ENCODE measurements at regions not wholly inside any gene's neighbourhood (a gene's known extent, or its start where the extent isn't known, plus 50 kb on each side); places are given as distances from the start of the nearest gene placed in this dataset.

DNA sequence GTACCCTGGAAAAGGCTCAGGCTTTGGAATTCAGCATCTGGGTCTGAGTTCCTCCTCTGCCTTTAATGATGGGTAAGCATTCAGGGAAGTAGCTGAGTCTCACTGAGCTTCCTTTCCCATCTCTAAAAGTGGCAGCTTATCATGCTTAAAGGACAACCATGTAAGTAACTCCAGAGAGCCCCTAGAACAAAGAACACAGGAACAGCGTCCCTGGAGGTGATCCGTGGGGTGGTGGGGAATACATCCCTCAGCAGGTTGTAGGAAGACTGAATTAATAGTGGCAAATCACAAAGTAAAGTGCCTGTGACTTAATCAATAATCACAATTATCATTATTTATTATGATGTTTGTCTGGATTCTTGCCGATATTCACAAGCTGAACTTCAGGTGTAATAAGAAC lies 114.7 kb upstream of the ISX start:
- DNase-seq (ENCODE audit: insufficient read length, low spot score) (no peak), FAIRE-seq (no peak)

GRCh38 chr22:34960005-34960404 lies 106.0 kb upstream of the ISX start:
- FAIRE-seq (no peak), DNase-seq (ENCODE audit: insufficient read length, low spot score) (no peak)

DNA sequence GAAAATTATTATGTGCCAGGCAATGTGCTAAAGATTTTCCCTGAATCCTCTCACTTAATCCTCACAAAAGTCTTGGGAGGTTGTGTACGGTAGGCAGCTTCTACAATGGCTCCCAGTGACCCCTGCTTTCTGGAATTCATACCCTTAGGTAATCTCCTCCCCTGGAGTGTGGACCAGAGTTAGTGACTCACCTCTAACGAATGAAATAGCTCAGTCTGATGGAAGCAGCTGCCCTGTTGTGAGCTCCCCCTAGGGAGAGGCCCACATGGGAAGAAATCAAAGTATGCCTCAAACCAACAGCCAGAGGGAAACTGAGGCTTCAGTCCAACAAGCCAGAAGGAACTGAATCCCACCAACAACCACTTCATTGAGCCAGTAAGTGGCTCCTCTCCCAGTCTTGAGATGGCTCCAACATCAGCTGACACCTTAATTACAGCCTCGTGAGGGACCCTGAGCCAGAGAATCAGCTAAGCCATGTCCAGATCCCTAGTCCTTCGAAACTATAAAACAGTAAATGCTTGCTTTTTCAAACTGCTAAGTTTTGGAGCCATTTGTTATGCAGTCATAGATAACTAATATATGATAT lies 98.9 kb upstream of the ISX start:
- DNase-seq (ENCODE audit: insufficient read length, low spot score) = peak; percentile 2
- FAIRE-seq = no peak

DNA sequence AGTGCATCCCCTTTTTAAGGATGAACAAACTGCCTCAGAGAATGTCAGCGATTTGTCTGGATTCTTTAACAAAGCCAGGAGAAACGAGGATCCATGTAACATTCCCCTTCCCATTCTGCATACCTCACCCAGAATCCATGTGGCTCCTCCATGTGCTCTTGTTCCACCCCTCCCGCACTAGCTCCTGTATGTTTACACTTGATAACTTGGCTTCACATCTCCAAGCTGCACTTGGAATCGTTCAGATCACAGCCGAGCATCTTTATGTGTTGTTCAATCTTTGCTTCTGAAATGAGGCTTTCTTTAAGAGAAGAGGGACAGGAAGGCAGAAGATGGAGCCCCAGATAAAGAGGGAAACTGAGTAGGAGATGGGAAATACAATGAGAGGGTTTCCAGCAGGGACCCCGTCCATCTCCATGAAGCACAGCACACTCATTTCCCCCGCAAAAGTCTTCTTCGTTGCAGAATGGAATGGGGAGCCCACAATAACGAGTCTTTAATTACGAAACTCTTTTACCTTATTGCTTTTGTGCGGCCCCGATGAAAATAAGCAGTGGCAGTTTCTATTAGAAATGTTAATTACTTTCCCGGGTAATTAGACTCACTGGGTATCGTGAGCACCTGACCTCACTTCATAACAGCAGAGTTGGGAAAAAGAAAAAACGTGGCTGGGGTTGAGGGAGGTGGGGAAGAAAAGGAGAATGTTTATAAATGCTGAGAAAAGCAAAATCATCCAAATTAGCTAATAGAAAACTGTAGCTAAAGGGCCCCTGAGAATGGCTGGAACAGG lies 96.8 kb upstream of the ISX start:
- no peak for DNase-seq (ENCODE audit: insufficient read length, low spot score)
- FAIRE-seq = no peak

GRCh38 chr22:34971456-34971855 lies 94.5 kb upstream of the ISX start:
- no peak for DNase-seq (ENCODE audit: insufficient read length, low spot score)
- FAIRE-seq = no peak

- FAIRE-seq (no peak), DNase-seq (ENCODE audit: insufficient read length, low spot score) (no peak)
Observed at GRCh38 chr22:34972191-34972897, 93.6 kb upstream of the ISX start.

GRCh38 chr22:34973016-34973415 lies 92.9 kb upstream of the ISX start:
- DNase-seq (ENCODE audit: insufficient read length, low spot score) (no peak), FAIRE-seq (no peak)

- no peak for DNase-seq (ENCODE audit: insufficient read length, low spot score)
- FAIRE-seq = no peak
Observed at GRCh38 chr22:34973926-34974325, 92.0 kb upstream of the ISX start.

DNA sequence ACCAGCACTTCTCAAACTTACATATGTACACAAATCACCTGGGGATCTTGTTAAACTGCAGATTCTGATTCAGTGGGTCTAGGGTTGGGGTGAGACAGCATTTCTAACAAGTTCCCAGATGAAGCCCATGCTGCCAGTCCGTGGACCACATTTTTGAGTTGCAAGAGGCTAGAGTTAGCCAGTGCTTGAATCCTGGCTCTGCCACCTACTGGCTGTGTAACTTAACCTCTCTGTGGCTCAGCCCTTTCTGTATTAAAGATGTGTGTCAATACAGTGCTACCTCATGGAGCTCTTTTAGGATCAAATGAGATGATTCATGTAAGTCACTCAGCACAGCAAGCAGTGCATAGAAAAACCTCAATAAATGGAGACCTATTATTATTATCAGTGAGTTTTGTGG lies 90.2 kb upstream of the ISX start:
- FAIRE-seq (no peak), DNase-seq (ENCODE audit: insufficient read length, low spot score) (no peak)

DNA sequence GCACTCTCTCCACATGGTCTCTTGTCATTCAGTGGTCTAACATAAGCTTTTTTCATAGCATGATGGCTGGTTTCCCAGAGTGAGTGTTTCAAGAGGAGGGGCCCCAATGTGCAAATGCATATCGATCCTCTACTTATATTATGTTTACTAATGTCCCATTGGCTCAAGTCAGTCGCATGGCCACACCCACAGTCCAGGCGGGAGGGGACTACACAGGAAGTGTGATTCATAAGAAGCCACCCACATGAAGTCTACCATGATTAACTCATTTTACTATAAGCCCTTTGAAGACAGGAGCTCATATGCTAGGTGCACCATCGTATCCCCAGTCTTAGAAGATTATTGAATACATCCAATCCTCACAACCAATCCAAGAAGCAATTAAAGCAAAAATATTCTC lies 89.5 kb upstream of the ISX start:
- FAIRE-seq (no peak), DNase-seq (ENCODE audit: insufficient read length, low spot score) (no peak)

DNA sequence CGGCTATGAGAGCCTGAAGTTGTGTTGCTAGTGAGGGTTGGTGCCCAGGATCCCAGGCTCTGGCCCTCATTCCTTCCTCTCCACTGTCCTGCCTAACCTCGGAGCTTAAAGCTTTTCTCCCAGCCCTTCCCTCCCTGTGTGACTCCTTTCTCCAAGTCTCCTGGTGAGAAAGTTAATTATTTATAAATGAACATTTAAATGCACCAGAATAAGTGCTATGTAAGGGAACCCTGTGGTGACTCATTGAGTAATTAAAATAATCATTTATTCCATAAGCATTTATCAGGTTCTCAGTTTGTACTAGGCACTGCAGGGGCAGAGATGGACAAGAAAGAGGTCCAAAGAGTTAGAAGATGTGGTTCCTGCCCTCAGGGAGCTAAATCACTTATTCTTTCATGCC lies 89.1 kb upstream of the ISX start:
- FAIRE-seq = no peak
- no peak for DNase-seq (ENCODE audit: insufficient read length, low spot score)

DNA sequence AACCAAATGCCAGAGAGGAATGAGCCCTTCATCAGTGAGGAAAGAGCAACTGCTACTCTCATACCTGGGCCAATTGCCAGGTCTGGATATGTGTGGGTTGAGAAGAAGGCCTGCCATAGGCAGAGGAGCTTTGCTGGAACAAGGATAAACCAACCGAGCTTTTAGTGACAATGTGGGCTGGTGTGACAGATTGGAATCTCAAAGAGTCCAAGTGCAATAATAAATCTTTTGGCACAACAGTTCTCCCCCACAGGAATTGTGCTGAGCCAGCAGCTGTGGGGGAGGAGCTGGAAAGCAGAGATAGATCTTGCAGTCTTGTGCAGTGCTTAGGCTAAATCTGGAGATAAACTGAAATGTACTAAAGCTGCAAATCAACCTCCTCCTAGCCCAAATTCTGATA lies 79.4 kb upstream of the ISX start:
- no peak for FAIRE-seq
- no peak for DNase-seq (ENCODE audit: insufficient read length, low spot score)

DNA sequence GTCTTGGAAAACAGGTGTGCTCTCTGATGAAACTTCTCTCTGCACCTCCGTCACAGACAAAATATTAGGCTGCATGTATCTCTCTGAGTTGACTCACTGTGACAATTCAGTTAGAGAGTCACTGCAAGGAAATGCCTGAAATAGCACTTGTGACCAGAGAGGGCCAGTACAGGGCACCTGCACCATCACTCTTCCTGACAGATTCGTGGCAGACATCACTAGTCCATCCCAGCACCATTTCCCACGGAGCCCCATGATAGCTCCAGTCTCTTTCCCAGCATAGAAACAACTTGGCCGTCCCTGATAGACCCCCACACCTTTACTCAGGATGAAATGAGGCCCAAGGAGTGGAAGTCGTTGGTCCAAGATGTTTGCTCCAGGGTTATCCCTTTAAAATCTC lies 73.3 kb upstream of the ISX start:
- FAIRE-seq = no peak
- DNase-seq (ENCODE audit: insufficient read length, low spot score) = no peak

- no peak for DNase-seq (ENCODE audit: insufficient read length, low spot score)
- no peak for FAIRE-seq
Observed at GRCh38 chr22:34993548-34993947, 72.4 kb upstream of the ISX start.

GRCh38 chr22:34997633-34998299 lies 68.2 kb upstream of the ISX start:
- FAIRE-seq = no peak

DNA sequence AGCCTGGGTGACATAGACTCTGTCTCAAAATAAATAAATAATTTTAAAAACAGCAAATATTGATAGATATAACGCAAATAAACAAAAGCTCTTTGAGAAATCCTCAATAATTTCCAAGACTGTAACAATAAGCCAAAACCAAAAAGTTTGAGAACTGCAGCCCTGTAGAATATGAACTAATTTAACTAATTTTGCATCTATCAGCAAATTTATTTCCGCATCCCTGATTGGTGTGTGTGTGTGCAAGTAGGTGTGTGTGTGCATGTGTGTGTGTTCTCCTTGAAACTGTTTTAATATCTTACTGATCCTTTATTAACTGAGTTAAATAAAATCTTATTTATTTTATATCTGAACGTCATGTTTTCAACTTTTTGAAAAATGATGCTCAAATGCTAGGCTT lies 67.0 kb upstream of the ISX start:
- DNase-seq (ENCODE audit: insufficient read length, low spot score) (no peak), FAIRE-seq (no peak)

More at GRCh38 chr22:34997633-34998299, 68.2 kb upstream of the ISX start:
- no peak for DNase-seq (ENCODE audit: insufficient read length, low spot score)

GRCh38 chr22:35008213-35008612 lies 57.7 kb upstream of the ISX start:
- DNase-seq (ENCODE audit: insufficient read length, low spot score) = no peak
- FAIRE-seq = no peak

- DNase-seq (ENCODE audit: insufficient read length, low spot score) = no peak
- FAIRE-seq = no peak
Observed at GRCh38 chr22:35010543-35010942, 55.4 kb upstream of the ISX start.

GRCh38 chr22:35014812-35015211 lies 51.1 kb upstream of the ISX start:
- no peak for FAIRE-seq
- no peak for DNase-seq (ENCODE audit: insufficient read length, low spot score)

All from HTR-8/SVneo (cell line).